RPMI8226 (cell line): ENCODE measurements at regions not wholly inside any gene's neighbourhood (a gene's known extent, or its start where the extent isn't known, plus 50 kb on each side); places are given as distances from the start of the nearest gene placed in this dataset.
"Not testable (repeated sequence)": the region's sequence is repeated elsewhere in the genome, so short reads cannot be mapped to it uniquely, and the experiment has no call there.

Source experiments
- DNase-seq: peaks from one replicate; pipeline ENCODE4 v3.0.0-alpha.2; 2015

GRCh38 chrX:73940893-73941470 lies 88.5 kb upstream of the XIST start:
- DNase-seq = no peak

GRCh38 chrX:73937843-73938242 lies 85.3 kb upstream of the XIST start:
- DNase-seq = not testable (repeated sequence)

GRCh38 chrX:73932522-73932921 lies 80.0 kb upstream of the XIST start:
- DNase-seq = no peak

GRCh38 chrX:73930300-73930699 lies 77.8 kb upstream of the XIST start:
- no peak for DNase-seq

GRCh38 chrX:73922856-73923455 lies 70.4 kb upstream of the XIST start:
- no peak for DNase-seq

- peak; percentile 4 for DNase-seq
Observed at GRCh38 chrX:73916931-73917667, 64.6 kb upstream of the XIST start.

GRCh38 chrX:73916489-73916888 lies 64.0 kb upstream of the XIST start:
- no peak for DNase-seq

GRCh38 chrX:73914792-73915191 lies 62.3 kb upstream of the XIST start:
- DNase-seq = not testable (repeated sequence)

GRCh38 chrX:73913580-73913979 lies 61.1 kb upstream of the XIST start:
- DNase-seq = no peak

- DNase-seq = not testable (repeated sequence)
Observed at GRCh38 chrX:73911946-73912345, 59.4 kb upstream of the XIST start.

GRCh38 chrX:73905749-73906374 lies 53.3 kb upstream of the XIST start:
- DNase-seq = not testable (repeated sequence)

GRCh38 chrX:73903941-73904340 lies 51.4 kb upstream of the XIST start:
- no peak for DNase-seq
